Stimulated activated CD4-positive, alpha-beta T cell treated with anti-CD3 and anti-CD28 coated beads, Interleukin-15, amount 100 ng/mL, for 1 hour (primary cell): ENCODE measurements at regions not wholly inside any gene's neighbourhood (a gene's known extent, or its start where the extent isn't known, plus 50 kb on each side); places are given as distances from the start of the nearest gene placed in this dataset.
"Not testable (repeated sequence)": the region's sequence is repeated elsewhere in the genome, so short reads cannot be mapped to it uniquely, and the experiment has no call there.

Experiments
- DNase-seq, 2 donors: peaks; one replicate each; pipeline ENCODE4 v3.0.0-alpha.2; 2020; ENCODE audit warnings: low read depth in 1 of 2, low spot score in 1 of 2

DNA sequence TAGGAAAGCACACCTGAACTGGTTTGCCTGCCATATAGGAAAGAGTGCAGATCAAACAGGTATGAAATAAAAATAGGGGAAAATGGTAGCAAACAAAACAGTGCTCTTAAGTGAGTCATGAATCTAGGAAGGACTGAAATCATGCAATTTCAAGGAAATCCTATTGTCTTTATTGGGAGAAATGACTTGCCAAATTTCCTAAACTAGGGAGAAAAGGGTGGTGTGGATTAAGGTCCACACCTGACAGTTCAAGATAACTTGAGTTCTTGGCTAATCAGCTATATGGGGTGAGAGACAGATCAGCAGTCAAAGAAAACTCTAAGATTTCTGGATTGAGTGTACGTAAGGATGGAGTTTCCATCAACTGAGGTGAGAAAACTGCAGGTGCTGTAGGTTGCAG is 101.1 kb downstream of the PRKAB2 start:
- DNase-seq, result no peak

DNA sequence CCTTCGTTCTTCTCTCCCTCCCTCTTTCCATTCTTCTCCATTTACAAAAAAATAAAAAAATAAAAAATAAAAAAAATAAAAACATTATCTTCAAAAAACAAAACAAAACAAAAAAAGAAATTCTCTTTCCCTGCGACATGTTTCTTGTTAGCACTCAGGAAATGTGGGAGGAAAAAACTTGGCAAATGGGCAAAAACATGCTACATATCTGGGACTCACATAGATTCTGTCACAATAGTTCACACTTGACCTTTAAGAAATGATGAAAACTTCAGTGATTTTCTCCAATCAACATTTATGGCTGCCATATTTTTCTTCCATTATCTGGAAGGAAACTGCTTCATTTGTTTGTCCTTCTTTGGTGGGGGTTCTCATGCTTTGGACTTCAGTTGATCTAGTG is 109.3 kb downstream of the PRKAB2 start:
- no peak for DNase-seq

DNA sequence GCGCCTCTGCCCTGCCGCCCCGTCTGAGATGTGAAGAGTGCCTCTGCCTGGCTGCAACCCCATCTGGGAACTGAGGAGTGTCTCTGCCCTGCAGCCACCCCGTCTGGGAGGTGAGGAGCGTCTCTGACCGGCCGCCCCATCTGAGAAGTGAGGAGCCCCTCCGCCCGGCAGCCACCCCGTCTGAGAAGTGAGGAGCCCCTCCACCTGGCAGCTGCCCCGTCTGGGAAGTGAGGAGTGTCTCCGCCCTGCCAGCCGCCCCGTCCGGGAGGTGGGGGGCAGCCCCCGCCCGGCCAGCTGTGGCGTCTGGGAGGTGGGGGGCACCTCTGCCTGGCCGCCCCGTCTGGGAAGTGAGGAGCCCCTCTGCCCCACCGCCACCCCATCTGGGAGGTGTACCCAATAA is 110.4 kb downstream of the PRKAB2 start:
- DNase-seq, result not testable (repeated sequence)

DNA sequence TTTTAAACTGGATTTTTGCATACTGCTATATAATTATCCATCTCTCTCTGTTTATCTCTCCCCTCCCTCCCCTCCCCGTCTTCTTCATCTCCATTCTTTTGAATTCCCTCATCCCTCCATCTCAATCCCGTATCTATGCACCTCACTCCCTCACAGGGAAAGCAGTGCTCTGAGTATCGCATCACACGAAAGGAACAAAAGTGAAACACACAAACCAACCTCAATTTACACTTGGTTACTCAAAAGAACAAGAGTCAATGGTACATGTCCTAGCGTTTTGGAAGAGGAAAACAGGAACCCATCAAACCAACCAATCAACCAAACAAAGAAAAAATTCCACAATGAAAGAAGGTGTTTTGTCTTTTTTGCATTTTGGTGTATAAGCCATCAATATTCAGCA is 115.1 kb downstream of the NBPF12 start:
- DNase-seq, result no peak

DNA sequence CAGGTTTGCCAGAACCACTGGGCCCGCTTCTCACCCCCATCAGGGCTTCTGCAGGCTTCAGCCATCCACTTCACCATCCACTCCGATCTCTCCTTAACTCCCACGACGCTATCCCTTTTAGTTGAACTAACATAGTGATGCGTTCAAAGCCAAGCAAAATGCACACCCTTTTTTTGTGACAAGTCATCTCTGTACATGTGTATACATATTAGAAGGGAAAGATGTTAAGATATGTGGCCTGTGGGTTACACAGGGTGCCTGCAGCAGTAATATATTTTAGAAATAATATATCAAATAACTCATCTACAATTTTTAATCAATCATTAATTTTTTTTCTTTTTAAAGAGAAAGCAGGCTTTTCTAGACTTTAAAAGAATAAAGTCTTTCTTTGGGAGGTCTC is 114.6 kb downstream of the NBPF12 start:
- no peak for DNase-seq

DNA sequence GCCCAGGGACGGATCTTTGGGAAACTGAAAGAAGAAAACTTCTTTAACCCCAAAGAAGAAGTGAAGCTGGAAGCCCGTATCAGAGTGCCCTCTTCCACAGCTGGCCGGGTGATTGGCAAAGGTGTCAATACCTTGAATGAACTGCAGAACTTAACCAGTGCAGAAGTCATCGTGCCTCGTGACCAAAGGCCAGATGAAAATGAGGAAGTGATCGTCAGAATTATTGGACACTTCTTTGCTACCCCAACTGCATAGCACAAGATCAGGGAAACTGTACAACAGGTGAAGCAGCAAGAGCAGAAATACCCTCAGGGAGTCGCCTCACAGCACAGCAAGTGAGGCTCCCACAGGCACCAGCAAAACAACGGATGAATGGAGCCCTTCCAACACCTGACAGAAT is 114.0 kb downstream of the NBPF12 start:
- DNase-seq, result no peak

DNA sequence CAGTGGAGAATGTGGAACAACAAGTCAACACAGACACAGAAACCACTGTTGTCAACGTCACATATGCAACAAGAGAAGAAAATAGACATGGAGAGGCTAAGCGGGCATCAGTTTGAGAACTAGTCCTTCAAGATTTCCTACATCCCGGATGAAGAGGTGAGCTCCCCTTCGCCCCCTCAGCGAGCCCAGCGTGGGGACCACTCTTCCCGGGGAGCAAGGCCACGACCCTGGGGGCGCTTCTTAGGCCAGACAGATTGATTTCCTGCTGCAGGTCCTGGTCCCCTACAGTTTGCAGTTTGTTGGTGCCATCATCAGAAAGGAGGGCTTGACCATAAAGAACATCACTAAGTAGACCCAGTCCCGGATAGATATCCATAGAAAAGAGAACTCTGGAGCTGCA is 113.0 kb downstream of the NBPF12 start:
- DNase-seq, result no peak

DNA sequence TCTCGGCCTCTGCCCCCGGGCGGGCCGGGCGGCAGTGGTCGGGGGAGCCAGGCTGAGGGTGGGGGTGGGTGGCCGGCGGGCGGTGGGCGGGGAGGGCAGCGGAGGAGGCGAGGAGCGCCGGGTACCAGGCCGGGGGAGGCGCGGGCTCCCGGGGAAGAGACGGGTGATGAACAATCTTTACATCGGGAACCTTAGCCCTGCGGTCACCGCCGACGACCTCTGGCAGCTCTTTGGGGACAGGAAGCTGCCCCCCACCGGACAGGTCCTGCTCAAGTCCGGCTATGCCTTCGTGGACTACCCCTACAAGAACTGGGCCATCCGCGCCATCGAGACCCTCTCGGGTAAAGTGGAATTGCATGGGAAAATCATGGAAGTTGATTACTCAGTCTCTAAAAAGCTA is 112.5 kb downstream of the NBPF12 start:
- no peak for DNase-seq

DNA sequence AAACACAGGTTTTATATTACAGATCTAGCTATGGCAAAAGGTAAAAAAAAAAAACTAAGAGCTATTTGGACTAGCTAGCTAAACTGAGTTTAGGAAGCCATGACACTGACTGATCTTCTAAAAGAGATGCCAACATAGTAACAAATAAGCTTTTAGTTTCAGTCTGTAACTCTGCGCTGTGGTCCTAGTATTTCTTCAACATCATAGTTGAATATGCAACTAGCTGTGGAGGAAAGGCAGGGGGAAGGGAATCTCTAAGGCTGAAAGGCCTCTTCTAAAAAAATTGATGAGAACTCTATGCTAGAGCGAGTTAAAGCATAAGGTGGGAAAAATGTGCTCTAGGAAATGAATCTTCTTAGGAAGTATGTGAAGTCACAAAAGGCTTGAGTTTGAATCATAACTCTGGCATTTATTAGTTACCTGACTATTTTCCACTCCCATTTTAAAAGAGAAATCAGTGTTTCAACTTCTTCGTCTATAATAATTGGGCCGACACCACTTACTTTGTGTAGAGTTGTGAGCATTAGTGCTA is 108.8 kb downstream of the NBPF12 start:
- not testable (repeated sequence) for DNase-seq

DNA sequence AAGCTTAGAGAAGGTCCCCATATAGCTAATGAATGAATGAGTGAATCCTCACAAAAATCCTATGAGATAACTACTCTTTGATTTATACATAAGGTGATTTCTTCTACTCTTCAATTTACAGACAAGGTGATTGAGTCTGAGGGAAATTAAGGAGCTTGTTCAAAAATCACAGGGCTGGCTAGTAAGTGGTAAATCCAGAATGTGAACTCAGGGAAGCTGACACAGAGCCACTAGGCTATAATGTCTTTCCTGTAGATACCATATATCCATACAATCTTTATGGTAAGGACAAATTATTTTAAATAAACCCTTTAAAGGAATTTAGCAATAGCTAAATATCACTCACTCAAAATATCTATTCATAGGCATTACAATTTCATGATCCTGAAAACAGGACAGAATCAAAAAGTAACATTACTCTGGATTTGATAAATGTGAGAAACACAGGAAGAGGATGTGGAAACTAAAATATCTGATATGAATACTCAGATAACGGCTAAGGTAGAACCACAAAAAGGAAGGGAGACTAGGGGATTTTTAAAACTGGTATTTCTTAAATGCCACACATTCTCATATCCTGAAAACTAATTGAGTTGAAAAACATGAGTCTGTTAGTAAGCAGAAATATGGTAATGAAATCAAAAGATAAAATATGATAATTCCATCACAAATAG is 108.2 kb downstream of the NBPF12 start:
- no peak for DNase-seq
